ENCODE measurements at regions not wholly inside any gene's neighbourhood (a gene's known extent, or its start where the extent isn't known, plus 50 kb on each side); places are given as distances from the start of the nearest gene placed in this dataset.

DNA sequence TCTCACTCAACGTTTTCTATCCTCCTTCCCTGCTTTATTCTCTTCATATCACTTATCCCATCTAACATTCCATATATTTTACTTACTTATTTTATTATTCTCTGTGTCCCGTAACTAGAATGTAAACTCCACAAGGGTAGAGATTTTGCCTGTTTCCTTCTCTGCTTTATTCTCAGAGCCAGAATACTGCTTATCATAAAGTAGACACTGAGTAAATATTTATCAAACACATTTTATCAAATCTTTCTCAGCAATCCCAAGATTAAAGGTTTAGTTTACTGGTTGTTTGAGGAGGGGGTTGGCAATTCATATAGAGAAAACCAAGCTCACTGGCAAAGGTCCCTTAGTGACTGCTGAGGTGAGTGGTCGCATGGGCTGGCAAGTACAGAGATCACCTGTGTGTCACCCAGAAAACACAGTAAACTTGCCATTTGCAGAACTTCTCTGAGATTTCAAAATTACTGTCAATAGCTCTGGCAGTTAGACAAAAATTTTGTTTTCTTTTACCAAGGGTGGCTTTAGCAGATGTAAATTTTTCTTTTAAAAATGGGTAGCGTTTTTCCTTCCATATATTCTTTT is 662.4 kb downstream of the UTRN start:
- TF ChIP-seq, protein P1, sequence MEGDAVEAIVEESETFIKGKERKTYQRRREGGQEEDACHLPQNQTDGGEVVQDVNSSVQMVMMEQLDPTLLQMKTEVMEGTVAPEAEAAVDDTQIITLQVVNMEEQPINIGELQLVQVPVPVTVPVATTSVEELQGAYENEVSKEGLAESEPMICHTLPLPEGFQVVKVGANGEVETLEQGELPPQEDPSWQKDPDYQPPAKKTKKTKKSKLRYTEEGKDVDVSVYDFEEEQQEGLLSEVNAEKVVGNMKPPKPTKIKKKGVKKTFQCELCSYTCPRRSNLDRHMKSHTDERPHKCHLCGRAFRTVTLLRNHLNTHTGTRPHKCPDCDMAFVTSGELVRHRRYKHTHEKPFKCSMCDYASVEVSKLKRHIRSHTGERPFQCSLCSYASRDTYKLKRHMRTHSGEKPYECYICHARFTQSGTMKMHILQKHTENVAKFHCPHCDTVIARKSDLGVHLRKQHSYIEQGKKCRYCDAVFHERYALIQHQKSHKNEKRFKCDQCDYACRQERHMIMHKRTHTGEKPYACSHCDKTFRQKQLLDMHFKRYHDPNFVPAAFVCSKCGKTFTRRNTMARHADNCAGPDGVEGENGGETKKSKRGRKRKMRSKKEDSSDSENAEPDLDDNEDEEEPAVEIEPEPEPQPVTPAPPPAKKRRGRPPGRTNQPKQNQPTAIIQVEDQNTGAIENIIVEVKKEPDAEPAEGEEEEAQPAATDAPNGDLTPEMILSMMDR (CRISPR knock-in tag; IDR thresholded peaks at IDR 0.05) = no peak
- TF ChIP-seq MBD4 (IDR thresholded peaks at IDR 0.05; ENCODE audit: borderline replicate concordance, low read length) (no peak), SIN3A (IDR thresholded peaks at IDR 0.05; ENCODE audit: borderline replicate concordance, low read depth, low read length) (no peak), RBM22 (optimal IDR thresholded peaks at IDR 0.05; ENCODE audit: low read length) (no peak)

Data from HepG2 (cell line).